ENCODE measurements at regions not wholly inside any gene's neighbourhood (a gene's known extent, or its start where the extent isn't known, plus 50 kb on each side); places are given as distances from the start of the nearest gene placed in this dataset.

DNA sequence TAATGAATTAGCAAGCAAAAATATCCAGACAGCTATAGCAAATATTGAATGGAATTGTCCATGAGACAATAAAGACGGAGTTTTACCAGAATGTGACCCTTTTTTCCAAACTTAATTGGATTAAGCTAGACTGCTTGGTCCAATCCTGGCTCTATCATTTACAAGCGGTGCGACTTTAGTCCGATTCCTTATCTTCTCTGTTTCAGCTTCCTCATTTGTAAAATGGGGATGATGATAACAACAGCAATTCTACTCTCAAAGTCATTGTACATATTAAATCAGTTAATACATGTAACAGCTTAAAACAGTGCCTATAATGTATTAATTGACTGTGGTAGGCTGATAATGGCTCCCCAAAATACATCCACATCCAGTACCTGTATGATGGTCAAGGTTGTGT lies 62.1 kb upstream of the CRBN start:
- peaks cover 19% of the 10 kb centered on the region for H3K27me3 Mint-ChIP-seq (ENCODE audit: insufficient read depth, unreplicated experiment)
- no peaks in the 10 kb centered on the region for H3K4me1 Mint-ChIP-seq (ENCODE audit: insufficient read depth, unreplicated experiment)
- no TSS peak for BruUV-seq (replicated peaks)
- ChIA-PET CTCF (interaction anchor here (0.5 to 2.3 kb wide), 2 partner anchors 41 to 283 kb away, joined by 3 to 9 read pairs; no protein-coding TSS in a partner anchor), POLR2A (interaction anchor here (0.5 to 0.6 kb wide), 2 partner anchors 216 to 719 kb away, joined by 3 to 4 read pairs; no protein-coding TSS in a partner anchor)
- no peaks in the 10 kb centered on the region for H3K36me3 Mint-ChIP-seq (ENCODE audit: insufficient read depth, unreplicated experiment)
- no peaks in the 10 kb centered on the region for H3K9me3 Mint-ChIP-seq (ENCODE audit: unreplicated experiment)
- DNase-seq (ENCODE audit: unreplicated experiment) = no peak
- no peak overlapping the region for H3K4me3 Mint-ChIP-seq (ENCODE audit: unreplicated experiment)
- TF ChIP-seq, protein P1, sequence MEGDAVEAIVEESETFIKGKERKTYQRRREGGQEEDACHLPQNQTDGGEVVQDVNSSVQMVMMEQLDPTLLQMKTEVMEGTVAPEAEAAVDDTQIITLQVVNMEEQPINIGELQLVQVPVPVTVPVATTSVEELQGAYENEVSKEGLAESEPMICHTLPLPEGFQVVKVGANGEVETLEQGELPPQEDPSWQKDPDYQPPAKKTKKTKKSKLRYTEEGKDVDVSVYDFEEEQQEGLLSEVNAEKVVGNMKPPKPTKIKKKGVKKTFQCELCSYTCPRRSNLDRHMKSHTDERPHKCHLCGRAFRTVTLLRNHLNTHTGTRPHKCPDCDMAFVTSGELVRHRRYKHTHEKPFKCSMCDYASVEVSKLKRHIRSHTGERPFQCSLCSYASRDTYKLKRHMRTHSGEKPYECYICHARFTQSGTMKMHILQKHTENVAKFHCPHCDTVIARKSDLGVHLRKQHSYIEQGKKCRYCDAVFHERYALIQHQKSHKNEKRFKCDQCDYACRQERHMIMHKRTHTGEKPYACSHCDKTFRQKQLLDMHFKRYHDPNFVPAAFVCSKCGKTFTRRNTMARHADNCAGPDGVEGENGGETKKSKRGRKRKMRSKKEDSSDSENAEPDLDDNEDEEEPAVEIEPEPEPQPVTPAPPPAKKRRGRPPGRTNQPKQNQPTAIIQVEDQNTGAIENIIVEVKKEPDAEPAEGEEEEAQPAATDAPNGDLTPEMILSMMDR (IDR thresholded peaks at IDR 0.05; ENCODE audit: unreplicated experiment) = no peak
- no peak overlapping the region for H3K27ac Mint-ChIP-seq (ENCODE audit: low read depth, unreplicated experiment)
- intact Hi-C loops (cut with micrococcal nuclease) = no loop called here

DNA sequence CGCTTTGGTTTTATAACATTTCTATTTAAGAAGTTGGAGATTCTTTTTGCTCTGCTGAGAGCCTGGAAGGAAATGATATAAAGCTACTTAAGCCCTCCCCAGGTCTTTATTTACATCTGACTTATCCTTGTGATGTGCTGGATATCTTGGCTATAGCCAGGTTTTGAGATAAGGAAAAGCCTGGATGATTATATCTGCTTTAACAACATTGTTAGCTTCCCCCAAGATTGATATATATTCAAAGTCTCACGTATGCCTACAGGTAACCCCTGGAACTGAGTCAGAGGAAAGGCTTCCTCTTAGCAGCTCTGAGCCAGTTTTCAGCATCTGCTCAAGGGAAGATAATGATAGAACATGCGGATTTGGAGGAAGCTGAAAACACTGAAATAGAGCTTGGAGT lies 61.5 kb upstream of the CRBN start:
- intact Hi-C loops (cut with micrococcal nuclease) = no loop called here
- TF ChIP-seq, protein P1 (IDR thresholded peaks at IDR 0.05; ENCODE audit: unreplicated experiment) = no peak
- CTCF ChIA-PET = interaction anchor here (0.5 to 2.3 kb wide), 2 partner anchors 41 to 284 kb away, joined by 3 to 9 read pairs; no protein-coding TSS in a partner anchor

DNA sequence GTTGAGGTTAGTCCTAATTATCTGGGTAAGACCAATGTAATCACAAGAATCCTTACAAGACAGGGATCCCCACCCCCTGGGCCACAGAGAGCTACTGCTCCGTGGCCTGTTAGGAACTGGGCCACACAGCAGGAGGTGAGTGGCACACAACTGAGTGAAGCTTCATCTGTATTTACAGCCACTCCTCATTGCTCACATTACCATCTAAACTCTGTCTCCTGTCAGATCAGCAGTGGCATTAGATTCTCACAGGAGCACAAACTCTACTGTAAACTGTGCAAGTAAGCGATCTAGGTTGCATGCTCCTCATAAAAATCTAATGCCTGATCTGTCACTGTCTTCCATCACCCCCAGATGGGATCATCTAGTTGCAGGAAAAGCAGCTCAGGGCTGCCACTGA lies 58.5 kb upstream of the CRBN start:
- DNase-seq (ENCODE audit: unreplicated experiment) = no peak
- BruUV-seq (replicated peaks) = no TSS peak
- TF ChIP-seq, protein P1 (IDR thresholded peaks at IDR 0.05; ENCODE audit: unreplicated experiment) = no peak
- Mint-ChIP-seq H3K9me3 (ENCODE audit: unreplicated experiment) (no peaks in the 10 kb centered on the region), H3K27me3 (ENCODE audit: insufficient read depth, unreplicated experiment) (no peaks in the 10 kb centered on the region), H3K27ac (ENCODE audit: low read depth, unreplicated experiment) (no peak overlapping the region), H3K4me3 (ENCODE audit: unreplicated experiment) (no peak overlapping the region), H3K4me1 (ENCODE audit: insufficient read depth, unreplicated experiment) (no peaks in the 10 kb centered on the region), H3K36me3 (ENCODE audit: insufficient read depth, unreplicated experiment) (no peaks in the 10 kb centered on the region)
- ChIA-PET POLR2A (no interaction called here), CTCF (no interaction called here)
- intact Hi-C loops (cut with micrococcal nuclease) = no loop called here

More for the DNA sequence above, 61.5 kb upstream of the CRBN start:
- POLR2A ChIA-PET = no interaction called here
- BruUV-seq (replicated peaks) = no TSS peak
- Mint-ChIP-seq H3K27ac (ENCODE audit: low read depth, unreplicated experiment) (no peak overlapping the region), H3K9me3 (ENCODE audit: unreplicated experiment) (no peaks in the 10 kb centered on the region), H3K4me3 (ENCODE audit: unreplicated experiment) (no peak overlapping the region), H3K36me3 (ENCODE audit: insufficient read depth, unreplicated experiment) (no peaks in the 10 kb centered on the region), H3K27me3 (ENCODE audit: insufficient read depth, unreplicated experiment) (peaks cover 13% of the 10 kb centered on the region), H3K4me1 (ENCODE audit: insufficient read depth, unreplicated experiment) (no peaks in the 10 kb centered on the region)
- no peak for DNase-seq (ENCODE audit: unreplicated experiment)

DNA sequence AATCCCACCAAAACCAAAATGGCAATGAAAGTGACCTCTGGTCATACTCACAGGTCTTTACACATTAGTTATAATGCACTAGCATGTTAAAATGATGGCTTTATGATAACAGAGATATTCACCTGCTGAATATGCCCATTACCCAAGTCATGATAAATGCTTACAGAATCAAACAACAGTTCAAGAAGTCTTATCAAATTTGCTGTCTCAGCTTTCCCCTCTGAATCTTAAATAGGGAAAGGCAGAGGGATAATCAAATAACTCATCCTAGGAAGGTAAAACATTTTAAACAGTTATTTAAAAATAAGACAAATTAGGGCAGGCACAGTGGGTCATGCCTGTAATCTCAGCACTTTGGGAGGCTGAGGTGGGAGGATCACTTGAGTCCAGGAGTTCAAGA lies 52.8 kb upstream of the CRBN start:
- H3K4me1 Mint-ChIP-seq (ENCODE audit: insufficient read depth, unreplicated experiment) = no peaks in the 10 kb centered on the region
- POLR2A ChIA-PET = no interaction called here
- CTCF ChIA-PET = no interaction called here

More for the DNA sequence above, 52.8 kb upstream of the CRBN start:
- TF ChIP-seq, protein P1 (IDR thresholded peaks at IDR 0.05; ENCODE audit: unreplicated experiment) = no peak
- Mint-ChIP-seq H3K27me3 (ENCODE audit: insufficient read depth, unreplicated experiment) (no peaks in the 10 kb centered on the region), H3K9me3 (ENCODE audit: unreplicated experiment) (no peaks in the 10 kb centered on the region), H3K36me3 (ENCODE audit: insufficient read depth, unreplicated experiment) (no peaks in the 10 kb centered on the region), H3K4me3 (ENCODE audit: unreplicated experiment) (no peak overlapping the region), H3K27ac (ENCODE audit: low read depth, unreplicated experiment) (no peak overlapping the region)
- intact Hi-C loops (cut with micrococcal nuclease) = no loop called here
- no peak for DNase-seq (ENCODE audit: unreplicated experiment)
- no TSS peak for BruUV-seq (replicated peaks)
